ENCODE measurements at regions not wholly inside any gene's neighbourhood (a gene's known extent, or its start where the extent isn't known, plus 50 kb on each side); places are given as distances from the start of the nearest gene placed in this dataset.

DNA sequence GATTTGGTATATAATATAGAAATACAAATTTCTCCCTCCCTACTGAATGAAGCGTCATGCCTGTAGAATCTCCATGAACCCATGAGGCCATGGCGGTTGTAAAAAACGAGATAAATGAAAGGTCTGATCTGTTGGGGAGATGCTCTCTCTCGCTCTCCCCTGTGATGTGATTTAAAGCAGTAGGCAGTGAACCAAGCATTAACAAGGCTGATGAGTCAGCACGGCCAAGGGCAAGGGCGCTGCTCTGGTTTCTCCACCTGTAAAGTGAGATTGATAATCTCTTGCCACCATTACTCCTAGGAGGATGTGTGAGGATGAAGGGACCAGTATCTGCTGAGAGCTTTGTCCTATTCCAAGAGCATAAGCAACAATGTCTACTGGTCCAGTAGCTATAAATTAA is 553.3 kb downstream of the CMPK2 start:
- no peak for TF ChIP-seq BACH2 (CRISPR knock-in tag; IDR thresholded peaks at IDR 0.05; ENCODE audit: borderline replicate concordance)
- TF ChIP-seq ESRRG (CRISPR knock-in tag; IDR thresholded peaks at IDR 0.05), result no peak
- no peak for TF ChIP-seq ZFP30 (CRISPR knock-in tag; IDR thresholded peaks at IDR 0.05)
- no peak for TF ChIP-seq ZNF8 (CRISPR knock-in tag; IDR thresholded peaks at IDR 0.05)
- TF ChIP-seq ZFP3 (CRISPR knock-in tag; IDR thresholded peaks at IDR 0.05), result no peak
- TF ChIP-seq ARNTL (CRISPR knock-in tag; IDR thresholded peaks at IDR 0.05; ENCODE audit: borderline replicate concordance, low read depth), result no peak
- no peak for TF ChIP-seq RARB (CRISPR knock-in tag; IDR thresholded peaks at IDR 0.05)
- TF ChIP-seq, protein P1, sequence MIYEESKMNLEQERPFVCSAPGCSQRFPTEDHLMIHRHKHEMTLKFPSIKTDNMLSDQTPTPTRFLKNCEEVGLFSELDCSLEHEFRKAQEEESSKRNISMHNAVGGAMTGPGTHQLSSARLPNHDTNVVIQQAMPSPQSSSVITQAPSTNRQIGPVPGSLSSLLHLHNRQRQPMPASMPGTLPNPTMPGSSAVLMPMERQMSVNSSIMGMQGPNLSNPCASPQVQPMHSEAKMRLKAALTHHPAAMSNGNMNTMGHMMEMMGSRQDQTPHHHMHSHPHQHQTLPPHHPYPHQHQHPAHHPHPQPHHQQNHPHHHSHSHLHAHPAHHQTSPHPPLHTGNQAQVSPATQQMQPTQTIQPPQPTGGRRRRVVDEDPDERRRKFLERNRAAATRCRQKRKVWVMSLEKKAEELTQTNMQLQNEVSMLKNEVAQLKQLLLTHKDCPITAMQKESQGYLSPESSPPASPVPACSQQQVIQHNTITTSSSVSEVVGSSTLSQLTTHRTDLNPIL (CRISPR knock-in tag; IDR thresholded peaks at IDR 0.05; ENCODE audit: low read depth), result no peak
- no peak for TF ChIP-seq CSDC2 (CRISPR knock-in tag; IDR thresholded peaks at IDR 0.05)
- TF ChIP-seq ZC3H10 (CRISPR knock-in tag; IDR thresholded peaks at IDR 0.05), result no peak
- TF ChIP-seq, protein P2, sequence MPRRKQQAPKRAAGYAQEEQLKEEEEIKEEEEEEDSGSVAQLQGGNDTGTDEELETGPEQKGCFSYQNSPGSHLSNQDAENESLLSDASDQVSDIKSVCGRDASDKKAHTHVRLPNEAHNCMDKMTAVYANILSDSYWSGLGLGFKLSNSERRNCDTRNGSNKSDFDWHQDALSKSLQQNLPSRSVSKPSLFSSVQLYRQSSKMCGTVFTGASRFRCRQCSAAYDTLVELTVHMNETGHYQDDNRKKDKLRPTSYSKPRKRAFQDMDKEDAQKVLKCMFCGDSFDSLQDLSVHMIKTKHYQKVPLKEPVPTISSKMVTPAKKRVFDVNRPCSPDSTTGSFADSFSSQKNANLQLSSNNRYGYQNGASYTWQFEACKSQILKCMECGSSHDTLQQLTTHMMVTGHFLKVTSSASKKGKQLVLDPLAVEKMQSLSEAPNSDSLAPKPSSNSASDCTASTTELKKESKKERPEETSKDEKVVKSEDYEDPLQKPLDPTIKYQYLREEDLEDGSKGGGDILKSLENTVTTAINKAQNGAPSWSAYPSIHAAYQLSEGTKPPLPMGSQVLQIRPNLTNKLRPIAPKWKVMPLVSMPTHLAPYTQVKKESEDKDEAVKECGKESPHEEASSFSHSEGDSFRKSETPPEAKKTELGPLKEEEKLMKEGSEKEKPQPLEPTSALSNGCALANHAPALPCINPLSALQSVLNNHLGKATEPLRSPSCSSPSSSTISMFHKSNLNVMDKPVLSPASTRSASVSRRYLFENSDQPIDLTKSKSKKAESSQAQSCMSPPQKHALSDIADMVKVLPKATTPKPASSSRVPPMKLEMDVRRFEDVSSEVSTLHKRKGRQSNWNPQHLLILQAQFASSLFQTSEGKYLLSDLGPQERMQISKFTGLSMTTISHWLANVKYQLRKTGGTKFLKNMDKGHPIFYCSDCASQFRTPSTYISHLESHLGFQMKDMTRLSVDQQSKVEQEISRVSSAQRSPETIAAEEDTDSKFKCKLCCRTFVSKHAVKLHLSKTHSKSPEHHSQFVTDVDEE (CRISPR knock-in tag; IDR thresholded peaks at IDR 0.05), result no peak
- TF ChIP-seq ZNF565 (CRISPR knock-in tag; conservative IDR thresholded peaks at IDR 0.05; ENCODE audit: low read depth), result no peak
- TF ChIP-seq ISL1 (CRISPR knock-in tag; IDR thresholded peaks at IDR 0.05), result no peak
- TF ChIP-seq SNAI2 (CRISPR knock-in tag; IDR thresholded peaks at IDR 0.05), result no peak
- TF ChIP-seq TCF4 (CRISPR knock-in tag; IDR thresholded peaks at IDR 0.05; ENCODE audit: borderline replicate concordance), result no peak
- TF ChIP-seq, protein P3, sequence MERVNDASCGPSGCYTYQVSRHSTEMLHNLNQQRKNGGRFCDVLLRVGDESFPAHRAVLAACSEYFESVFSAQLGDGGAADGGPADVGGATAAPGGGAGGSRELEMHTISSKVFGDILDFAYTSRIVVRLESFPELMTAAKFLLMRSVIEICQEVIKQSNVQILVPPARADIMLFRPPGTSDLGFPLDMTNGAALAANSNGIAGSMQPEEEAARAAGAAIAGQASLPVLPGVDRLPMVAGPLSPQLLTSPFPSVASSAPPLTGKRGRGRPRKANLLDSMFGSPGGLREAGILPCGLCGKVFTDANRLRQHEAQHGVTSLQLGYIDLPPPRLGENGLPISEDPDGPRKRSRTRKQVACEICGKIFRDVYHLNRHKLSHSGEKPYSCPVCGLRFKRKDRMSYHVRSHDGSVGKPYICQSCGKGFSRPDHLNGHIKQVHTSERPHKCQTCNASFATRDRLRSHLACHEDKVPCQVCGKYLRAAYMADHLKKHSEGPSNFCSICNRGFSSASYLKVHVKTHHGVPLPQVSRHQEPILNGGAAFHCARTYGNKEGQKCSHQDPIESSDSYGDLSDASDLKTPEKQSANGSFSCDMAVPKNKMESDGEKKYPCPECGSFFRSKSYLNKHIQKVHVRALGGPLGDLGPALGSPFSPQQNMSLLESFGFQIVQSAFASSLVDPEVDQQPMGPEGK (CRISPR knock-in tag; IDR thresholded peaks at IDR 0.05; ENCODE audit: borderline replicate concordance), result no peak
- ATAC-seq, result no peak

DNA sequence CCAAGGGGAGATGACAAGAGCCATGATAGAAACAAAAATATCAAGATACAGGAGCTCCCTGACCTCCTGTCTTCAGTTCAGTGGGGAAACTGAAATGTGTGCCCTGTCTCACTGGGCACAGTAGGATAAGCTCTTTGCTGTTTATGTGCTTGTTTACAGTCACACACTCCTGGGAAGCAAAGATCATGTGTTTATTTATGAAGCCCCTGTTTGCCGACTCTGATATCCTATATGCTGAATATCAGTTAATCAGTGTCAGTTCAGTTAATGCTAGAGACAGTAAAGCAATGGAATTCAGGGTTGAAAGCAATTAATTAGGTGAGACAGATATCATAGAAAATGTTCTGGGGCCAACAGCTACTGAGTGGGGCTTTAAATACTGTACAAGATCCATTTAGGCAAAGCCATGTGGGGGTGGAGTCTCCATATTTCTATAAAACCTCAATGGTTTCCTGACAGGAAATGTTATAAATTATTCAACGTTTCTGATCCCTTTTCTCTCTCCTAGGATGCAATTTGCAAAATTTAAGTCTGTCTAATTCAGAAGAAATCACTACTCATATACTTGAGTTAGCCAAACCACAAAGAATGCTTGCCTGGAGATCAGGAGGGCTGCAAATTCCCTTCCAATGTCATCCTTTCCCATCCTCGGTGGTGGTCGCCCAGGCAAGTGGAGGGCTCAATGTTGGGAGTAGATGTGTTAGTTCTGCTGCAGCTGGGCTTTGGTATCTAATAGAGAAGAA is 551.3 kb downstream of the CMPK2 start:
- no peak for ATAC-seq
- TF ChIP-seq GLIS3 (CRISPR knock-in tag; IDR thresholded peaks at IDR 0.05) (no peak), ZFP3 (CRISPR knock-in tag; IDR thresholded peaks at IDR 0.05) (no peak), ZNF565 (CRISPR knock-in tag; conservative IDR thresholded peaks at IDR 0.05; ENCODE audit: low read depth) (no peak), CSDC2 (CRISPR knock-in tag; IDR thresholded peaks at IDR 0.05) (no peak), ZNF70 (CRISPR knock-in tag; IDR thresholded peaks at IDR 0.05) (no peak), SNAI2 (CRISPR knock-in tag; IDR thresholded peaks at IDR 0.05) (no peak), TCF4 (CRISPR knock-in tag; IDR thresholded peaks at IDR 0.05; ENCODE audit: borderline replicate concordance) (no peak), ZFP30 (CRISPR knock-in tag; IDR thresholded peaks at IDR 0.05) (no peak), OSR1 (CRISPR knock-in tag; IDR thresholded peaks at IDR 0.05) (no peak), ARNTL (CRISPR knock-in tag; IDR thresholded peaks at IDR 0.05; ENCODE audit: borderline replicate concordance, low read depth) (no peak), PPARA (CRISPR knock-in tag; IDR thresholded peaks at IDR 0.05; ENCODE audit: borderline replicate concordance) (no peak), RARB (CRISPR knock-in tag; IDR thresholded peaks at IDR 0.05) (no peak), TOX (CRISPR knock-in tag; IDR thresholded peaks at IDR 0.05; ENCODE audit: borderline replicate concordance) (no peak), ISL1 (CRISPR knock-in tag; IDR thresholded peaks at IDR 0.05) (no peak), ESRRG (CRISPR knock-in tag; IDR thresholded peaks at IDR 0.05) (no peak)
- TF ChIP-seq, protein P3 (CRISPR knock-in tag; IDR thresholded peaks at IDR 0.05; ENCODE audit: borderline replicate concordance), result no peak
- TF ChIP-seq, protein P1 (CRISPR knock-in tag; IDR thresholded peaks at IDR 0.05; ENCODE audit: low read depth), result no peak
- TF ChIP-seq, protein P4, sequence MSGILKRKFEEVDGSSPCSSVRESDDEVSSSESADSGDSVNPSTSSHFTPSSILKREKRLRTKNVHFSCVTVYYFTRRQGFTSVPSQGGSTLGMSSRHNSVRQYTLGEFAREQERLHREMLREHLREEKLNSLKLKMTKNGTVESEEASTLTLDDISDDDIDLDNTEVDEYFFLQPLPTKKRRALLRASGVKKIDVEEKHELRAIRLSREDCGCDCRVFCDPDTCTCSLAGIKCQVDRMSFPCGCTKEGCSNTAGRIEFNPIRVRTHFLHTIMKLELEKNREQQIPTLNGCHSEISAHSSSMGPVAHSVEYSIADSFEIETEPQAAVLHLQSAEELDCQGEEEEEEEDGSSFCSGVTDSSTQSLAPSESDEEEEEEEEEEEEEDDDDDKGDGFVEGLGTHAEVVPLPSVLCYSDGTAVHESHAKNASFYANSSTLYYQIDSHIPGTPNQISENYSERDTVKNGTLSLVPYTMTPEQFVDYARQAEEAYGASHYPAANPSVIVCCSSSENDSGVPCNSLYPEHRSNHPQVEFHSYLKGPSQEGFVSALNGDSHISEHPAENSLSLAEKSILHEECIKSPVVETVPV (CRISPR knock-in tag; IDR thresholded peaks at IDR 0.05), result no peak

Data from SK-N-SH treated with all-trans-retinoic acid at 6 μM for 48 hours (cell line).